ENCODE measurements at regions not wholly inside any gene's neighbourhood (a gene's known extent, or its start where the extent isn't known, plus 50 kb on each side); places are given as distances from the start of the nearest gene placed in this dataset.

DNA sequence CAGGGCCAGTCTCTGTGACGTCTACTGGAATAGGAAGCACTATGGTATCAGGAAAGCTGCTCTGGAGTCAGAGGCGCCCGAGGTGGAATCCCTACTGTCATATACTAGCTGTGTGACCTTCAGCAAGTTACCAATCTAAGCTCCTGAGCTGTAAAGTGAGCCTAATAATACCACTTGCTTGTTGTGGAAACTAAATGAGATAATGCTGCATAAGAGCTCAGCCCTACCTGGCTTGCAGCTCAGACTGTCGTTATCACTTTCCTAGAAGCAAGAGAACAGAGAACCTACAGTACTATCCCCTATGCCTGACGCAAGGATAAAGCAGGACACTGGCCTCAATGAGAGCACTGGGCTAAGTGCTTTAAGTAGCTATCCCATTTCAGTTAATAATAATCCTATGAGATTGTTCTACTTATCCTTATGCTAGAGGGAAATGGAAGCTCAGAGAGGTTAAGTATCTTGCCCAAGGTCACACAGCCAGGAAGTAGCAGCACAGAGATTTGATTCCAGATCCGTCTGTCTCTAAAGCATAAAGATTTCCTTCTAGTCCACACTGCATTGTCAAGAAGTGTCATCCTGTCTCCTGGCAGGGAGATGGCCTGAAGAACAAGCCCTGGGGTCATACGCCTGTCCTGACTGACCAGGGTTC lies 195.2 kb downstream of the TLE3 start:
- DNase-seq (ENCODE audit: low read depth), result no peak
- TF ChIP-seq, protein P1, sequence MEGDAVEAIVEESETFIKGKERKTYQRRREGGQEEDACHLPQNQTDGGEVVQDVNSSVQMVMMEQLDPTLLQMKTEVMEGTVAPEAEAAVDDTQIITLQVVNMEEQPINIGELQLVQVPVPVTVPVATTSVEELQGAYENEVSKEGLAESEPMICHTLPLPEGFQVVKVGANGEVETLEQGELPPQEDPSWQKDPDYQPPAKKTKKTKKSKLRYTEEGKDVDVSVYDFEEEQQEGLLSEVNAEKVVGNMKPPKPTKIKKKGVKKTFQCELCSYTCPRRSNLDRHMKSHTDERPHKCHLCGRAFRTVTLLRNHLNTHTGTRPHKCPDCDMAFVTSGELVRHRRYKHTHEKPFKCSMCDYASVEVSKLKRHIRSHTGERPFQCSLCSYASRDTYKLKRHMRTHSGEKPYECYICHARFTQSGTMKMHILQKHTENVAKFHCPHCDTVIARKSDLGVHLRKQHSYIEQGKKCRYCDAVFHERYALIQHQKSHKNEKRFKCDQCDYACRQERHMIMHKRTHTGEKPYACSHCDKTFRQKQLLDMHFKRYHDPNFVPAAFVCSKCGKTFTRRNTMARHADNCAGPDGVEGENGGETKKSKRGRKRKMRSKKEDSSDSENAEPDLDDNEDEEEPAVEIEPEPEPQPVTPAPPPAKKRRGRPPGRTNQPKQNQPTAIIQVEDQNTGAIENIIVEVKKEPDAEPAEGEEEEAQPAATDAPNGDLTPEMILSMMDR (IDR thresholded peaks at IDR 0.05; ENCODE audit: insufficient read depth, low read length), result no peak

DNA sequence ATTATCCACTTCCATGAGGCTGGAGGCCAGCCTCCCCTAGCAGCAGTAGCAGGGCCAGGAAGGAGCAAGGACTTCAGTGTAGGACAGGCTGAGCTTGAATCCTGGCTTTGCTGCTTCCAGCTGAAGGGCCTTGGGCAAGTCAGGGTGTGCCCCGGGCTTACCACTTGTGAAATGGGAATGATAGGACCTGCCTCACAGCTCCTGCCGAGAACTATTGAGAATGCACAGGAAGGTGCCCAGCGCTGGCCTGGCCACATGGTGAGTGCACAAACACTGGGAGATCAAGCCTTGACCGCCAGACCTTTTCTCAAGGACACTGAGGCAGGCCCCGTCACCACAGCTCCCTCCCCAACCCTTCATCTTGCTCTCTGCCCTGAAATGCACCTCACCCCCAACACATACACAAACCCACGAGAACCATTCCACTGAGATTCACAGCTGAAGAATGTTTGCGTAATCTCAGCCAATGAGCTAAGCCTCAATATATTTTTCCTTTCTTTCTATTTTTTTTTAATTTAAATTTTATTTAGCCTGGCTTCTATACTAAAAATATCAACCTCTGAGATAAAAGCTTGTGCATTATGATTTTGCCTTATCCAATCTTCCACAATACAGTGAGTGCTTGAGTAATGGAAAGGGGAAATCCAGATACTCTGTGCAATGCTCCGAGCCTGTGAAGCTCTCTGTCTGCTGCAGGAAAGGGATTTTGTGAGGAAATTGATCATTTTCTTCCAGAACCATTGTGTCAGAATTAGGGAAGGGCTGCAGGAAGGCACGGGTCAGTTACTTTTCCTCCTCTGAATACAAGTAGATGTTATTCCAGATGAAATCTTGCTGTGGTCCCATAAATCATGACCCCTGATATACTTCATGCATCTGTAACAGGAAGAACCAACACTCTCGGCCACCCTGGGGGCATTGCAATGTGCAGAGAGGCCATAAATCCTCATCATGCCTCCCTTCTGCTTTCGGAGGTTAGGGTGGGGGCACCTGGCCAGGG lies 193.9 kb downstream of the TLE3 start:
- no peak overlapping the region for H3K4me3 ChIP-seq (ENCODE audit: low read depth, low read length)
- TF ChIP-seq, protein P1 (IDR thresholded peaks at IDR 0.05; ENCODE audit: insufficient read depth, low read length), result no peak
- DNase-seq (ENCODE audit: low read depth), result peak; percentile 31

More for the DNA sequence above, 195.2 kb downstream of the TLE3 start:
- no peak overlapping the region for H3K4me3 ChIP-seq (ENCODE audit: low read depth, low read length)

DNA sequence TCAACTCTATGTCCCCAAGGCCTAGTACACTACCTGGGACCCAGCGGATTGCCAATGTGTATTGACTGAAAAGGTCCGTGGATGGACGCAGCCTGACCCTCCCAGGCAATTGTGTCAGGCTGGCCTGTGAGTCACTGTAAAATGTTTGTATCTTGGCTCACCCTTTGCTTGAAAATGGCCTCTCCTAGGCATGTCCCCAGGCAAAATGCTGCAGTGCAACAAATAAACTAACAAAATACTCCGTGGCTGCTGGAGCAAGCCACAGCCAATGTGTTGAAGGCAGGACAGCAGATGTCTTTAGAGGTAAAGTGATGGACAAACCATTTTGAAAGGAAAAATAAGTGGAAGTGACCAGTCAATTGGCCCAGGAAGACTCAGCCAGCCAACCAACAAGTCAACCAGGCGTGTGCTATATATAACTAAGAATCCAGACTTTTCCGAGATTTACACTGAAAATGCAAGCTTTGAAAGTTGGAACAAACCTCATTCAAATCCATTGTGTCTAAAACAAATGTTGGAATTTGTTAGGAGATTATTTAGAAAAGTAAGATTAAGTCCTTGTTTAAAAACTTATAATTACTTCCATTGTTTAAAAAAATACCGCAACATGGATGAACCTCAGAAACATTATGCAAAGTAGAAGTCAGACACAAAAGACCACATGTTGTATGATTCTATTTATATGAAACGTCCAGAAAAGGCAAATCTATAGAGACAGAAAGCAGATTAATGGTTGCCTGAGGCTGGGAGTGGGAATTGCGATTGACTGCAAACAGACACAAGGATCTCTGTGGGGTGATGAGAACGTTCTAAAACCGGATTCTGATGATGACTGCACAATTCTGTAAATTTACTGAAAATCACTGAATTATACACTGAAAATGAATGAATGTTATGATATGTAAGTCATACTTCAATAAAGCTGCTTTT lies 191.2 kb downstream of the TLE3 start:
- no peak for DNase-seq (ENCODE audit: low read depth)
- no peak overlapping the region for H3K4me3 ChIP-seq (ENCODE audit: low read depth, low read length)
- TF ChIP-seq, protein P1 (IDR thresholded peaks at IDR 0.05; ENCODE audit: insufficient read depth, low read length), result no peak

DNA sequence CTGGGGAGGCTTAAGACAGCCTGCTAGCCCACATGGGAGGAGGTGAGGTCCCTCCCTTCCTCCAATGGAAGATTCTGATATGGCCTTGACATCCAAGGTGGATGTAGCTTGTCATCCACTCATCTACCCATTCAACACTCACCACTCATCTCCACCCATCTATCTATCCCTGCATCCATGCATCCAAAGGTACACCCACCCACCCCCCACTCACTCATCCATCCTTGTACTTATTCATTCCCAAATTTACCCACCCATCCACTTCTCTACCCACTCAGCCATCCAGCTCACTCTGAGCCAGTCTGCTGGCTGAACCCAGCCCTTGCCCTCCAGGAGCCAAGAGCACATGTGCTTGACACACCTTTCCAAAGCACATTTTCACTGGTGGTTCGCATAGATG lies 189.7 kb downstream of the TLE3 start:
- no peak for DNase-seq (ENCODE audit: low read depth)
- H3K4me3 ChIP-seq (ENCODE audit: low read depth, low read length), result no peak overlapping the region
- TF ChIP-seq, protein P1 (IDR thresholded peaks at IDR 0.05; ENCODE audit: insufficient read depth, low read length), result no peak

DNA sequence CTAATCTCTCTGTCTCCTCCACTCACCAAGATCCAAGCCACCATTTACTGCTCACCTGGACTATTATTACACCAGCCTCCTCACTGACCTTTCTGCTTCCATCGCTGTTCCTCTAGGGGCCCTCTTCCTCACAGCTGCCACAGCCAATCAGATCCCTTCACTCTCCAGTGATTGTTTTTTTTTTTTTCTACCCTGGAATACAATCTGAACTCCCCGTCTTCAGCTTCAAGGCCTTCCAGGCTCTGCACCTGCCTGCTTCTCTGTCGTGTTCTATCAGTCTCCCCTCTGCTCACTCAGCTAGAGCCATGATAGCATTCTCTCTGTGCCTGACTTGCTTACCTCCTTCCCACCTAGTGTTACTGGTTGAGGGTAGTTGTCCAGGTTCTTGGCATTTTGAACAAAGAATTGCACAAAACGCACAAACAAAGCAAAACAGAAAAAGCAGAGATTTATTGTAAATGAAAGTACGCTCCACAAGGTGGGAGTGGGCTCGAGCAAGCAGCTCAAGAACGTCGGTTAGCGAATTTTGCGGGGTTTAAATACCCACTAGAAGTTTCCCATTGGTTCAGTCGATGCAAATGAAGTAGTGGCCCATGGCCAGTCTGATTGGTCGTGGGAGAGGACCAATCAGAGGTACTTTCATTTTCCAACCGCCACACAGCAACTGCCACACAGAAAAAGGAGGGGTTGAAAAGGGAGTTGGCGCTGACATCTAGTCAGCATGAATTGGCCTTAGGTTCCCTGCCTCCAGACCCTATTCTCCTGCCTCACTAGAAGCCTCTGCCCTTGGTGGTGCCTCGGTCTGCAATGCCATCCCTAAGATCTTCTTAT lies 188.9 kb downstream of the TLE3 start:
- TF ChIP-seq, protein P1 (IDR thresholded peaks at IDR 0.05; ENCODE audit: insufficient read depth, low read length), result no peak
- no peak for DNase-seq (ENCODE audit: low read depth)
- no peak overlapping the region for H3K4me3 ChIP-seq (ENCODE audit: low read depth, low read length)
